Choroid plexus epithelial cell (primary cell): ENCODE measurements at regions not wholly inside any gene's neighbourhood (a gene's known extent, or its start where the extent isn't known, plus 50 kb on each side); places are given as distances from the start of the nearest gene placed in this dataset.

Experiments
- DNase-seq: peaks from one replicate; pipeline ENCODE4 v3.0.0-alpha.2; 2010; ENCODE audit warnings: low read depth
- H3K4me3 ChIP-seq: 2 replicates; pipeline ENCODE4 v1.5.1; 2011; ENCODE audit warnings: low read depth, mild to moderate bottlenecking, control low read depth, low read length, moderate library complexity
- TF ChIP-seq, protein P1 (sequence below): conservative IDR thresholded peaks from 2 replicates; pipeline ENCODE4 v1.5.1; 2011; ENCODE audit warnings: low read depth, mild to moderate bottlenecking, control low read depth, inconsistent platforms, low read length, moderate library complexity

GRCh38 chr20:11255860-11256259 lies 582.1 kb upstream of the JAG1 start:
- TF ChIP-seq, protein P1, sequence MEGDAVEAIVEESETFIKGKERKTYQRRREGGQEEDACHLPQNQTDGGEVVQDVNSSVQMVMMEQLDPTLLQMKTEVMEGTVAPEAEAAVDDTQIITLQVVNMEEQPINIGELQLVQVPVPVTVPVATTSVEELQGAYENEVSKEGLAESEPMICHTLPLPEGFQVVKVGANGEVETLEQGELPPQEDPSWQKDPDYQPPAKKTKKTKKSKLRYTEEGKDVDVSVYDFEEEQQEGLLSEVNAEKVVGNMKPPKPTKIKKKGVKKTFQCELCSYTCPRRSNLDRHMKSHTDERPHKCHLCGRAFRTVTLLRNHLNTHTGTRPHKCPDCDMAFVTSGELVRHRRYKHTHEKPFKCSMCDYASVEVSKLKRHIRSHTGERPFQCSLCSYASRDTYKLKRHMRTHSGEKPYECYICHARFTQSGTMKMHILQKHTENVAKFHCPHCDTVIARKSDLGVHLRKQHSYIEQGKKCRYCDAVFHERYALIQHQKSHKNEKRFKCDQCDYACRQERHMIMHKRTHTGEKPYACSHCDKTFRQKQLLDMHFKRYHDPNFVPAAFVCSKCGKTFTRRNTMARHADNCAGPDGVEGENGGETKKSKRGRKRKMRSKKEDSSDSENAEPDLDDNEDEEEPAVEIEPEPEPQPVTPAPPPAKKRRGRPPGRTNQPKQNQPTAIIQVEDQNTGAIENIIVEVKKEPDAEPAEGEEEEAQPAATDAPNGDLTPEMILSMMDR = no peak
- H3K4me3 ChIP-seq = no peak overlapping the region
- DNase-seq = no peak

GRCh38 chr20:11260611-11261010 lies 586.8 kb upstream of the JAG1 start:
- TF ChIP-seq, protein P1 = no peak
- H3K4me3 ChIP-seq = no peak overlapping the region
- peak; percentile 57 for DNase-seq

DNA sequence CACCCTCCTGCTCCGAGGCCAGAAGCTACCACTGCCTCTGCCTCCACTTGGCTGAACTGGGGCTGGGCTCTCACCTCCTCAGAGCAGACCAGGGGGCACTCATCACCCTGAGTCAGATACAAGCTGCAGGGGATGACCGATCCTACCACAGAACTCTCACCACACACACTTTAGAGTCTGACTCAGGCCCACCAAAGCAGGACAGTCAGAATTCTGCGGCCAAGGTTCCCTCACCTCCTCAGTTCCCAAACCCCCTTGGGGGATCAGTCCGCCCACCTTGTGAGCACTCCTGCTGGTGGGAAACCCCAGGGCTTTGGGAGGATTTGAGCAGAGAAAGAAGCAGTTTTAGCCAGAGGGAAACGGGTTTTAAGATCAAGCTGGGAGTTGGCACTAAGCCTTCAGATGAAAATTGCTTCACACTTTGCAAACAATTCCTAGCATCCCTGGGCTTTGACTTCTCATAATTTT lies 587.8 kb upstream of the JAG1 start:
- H3K4me3 ChIP-seq = no peak overlapping the region
- TF ChIP-seq, protein P1 = no peak
- peak; percentile 98 for DNase-seq

- TF ChIP-seq, protein P1 = no peak
- no peak overlapping the region for H3K4me3 ChIP-seq
- DNase-seq = no peak
Measured at GRCh38 chr20:11266571-11266970, 592.8 kb upstream of the JAG1 start.

- no peak overlapping the region for H3K4me3 ChIP-seq
- TF ChIP-seq, protein P1 = peak; percentile 39
- DNase-seq = peak; percentile 98
Measured at GRCh38 chr20:11267131-11267761, 593.4 kb upstream of the JAG1 start.

DNA sequence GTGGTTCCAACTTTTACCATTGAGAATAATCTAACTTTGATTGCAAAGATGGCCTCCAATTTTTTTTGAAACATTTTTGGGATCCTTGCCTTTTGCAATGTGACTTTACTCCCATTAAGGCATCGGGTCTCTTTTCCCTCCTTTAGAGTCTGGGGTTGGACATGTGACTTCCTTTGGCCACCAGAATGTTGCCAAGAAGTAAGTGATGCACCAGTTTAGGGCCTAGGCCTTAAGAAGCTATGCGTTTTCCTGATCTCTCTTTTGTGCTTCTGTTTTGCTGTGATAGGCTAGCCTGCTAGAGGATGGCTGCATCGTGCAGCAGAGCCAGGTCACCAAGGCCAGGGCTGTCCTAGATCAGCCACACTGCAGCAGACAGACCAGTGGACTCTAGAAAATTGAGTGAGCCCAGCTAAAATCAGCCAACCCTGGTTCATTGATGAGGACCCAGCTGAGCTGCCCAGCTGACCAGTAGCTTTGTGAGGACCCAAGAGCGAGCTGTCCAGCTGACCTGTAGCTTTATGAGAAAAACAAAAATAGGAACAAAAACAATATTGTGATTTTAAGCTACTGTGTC lies 594.0 kb upstream of the JAG1 start:
- TF ChIP-seq, protein P1 = no peak
- H3K4me3 ChIP-seq = no peak overlapping the region
- DNase-seq = peak; percentile 48

- TF ChIP-seq, protein P1 = no peak
- no peak for DNase-seq
- no peak overlapping the region for H3K4me3 ChIP-seq
Measured at GRCh38 chr20:11270566-11270965, 596.8 kb upstream of the JAG1 start.
